HG03460 (cell line): ENCODE measurements at regions not wholly inside any gene's neighbourhood (a gene's known extent, or its start where the extent isn't known, plus 50 kb on each side); places are given as distances from the start of the nearest gene placed in this dataset.

Experiments
- ATAC-seq: cut with Tn5 transposase; IDR thresholded peaks from one replicate; pipeline ENCODE4 v1.9.1; 2021; ENCODE audit not compliant: unreplicated experiment

GRCh38 chr19:30318936-30319335, 53.2 kb upstream of the ZNF536 start:
- no peak for ATAC-seq

DNA sequence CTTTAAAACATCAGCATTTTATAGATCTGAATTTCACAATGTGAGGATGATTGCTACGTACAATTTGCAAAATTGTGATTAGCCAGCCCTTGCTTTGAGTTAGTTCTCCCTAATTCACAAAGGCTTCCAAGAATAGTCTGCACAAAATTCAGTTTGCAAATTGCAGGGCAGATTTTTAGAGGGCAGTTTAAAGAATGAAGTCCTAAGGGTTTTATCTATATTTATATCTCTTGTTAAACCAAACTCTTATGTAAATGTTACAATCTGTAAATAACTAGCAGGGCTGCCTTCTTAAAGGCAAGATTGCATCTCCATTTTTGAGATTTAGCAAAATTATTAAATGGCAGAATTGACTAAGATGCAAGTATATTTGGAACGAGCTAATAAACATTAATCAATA, 52.8 kb upstream of the ZNF536 start:
- no peak for ATAC-seq

DNA sequence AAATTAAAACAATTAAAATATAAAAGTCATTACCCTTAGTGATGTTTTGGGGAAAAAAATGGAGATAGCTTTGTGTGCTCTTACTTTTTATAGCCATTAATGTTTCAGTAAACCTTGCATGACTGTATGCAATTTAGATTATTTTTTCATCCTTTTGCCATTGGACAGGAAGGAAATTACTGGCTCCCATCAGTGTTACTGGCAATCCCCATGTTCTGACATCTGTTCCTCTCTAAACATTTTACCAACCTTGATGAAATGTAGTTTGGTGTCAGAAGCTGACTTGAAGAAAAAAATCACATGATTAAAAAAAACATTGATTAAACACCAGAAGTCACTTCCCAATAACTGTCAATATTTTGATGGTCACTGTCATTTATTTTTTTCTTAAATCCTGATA, 52.3 kb upstream of the ZNF536 start:
- no peak for ATAC-seq

DNA sequence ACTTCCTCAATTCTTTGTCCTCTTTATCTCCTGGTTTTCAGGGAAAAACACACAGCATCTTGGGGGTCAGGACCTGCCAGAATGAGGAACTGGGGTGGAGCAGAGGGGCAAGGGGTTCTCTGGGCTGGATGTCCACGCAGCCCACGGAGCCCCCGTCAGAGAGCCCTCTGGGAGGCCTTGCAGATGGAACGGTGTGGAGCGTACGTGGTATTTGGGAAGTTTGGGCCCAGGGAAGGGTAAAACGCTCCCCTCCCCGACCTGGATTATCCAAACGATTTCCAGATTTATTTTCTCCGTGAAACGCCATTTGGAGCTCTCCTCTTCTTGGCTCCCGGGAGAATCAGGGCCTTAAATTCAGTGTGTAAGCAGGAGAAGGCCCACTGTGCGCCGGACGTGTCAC, 51.7 kb upstream of the ZNF536 start:
- ATAC-seq: no peak

DNA sequence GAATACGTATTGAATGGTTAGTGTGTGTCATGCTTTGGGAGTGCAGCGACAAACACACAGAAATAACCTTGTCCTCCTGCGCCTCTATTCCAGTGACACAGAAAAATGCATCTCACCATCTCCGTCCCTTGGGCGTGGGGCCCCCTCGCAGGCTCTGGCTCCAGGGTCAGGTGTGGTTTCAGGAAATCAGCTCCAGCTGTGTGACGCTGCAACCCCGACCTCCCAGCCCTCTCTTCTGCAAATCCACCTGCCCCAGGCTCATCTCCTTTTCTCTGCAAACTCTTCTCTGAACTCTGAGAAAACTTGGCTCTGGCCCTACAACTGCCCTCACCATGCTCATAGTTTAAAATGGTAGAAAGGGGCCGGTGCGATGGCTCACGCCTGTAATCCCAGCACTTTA, 51.3 kb upstream of the ZNF536 start:
- no peak for ATAC-seq
